ENCODE measurements at regions not wholly inside any gene's neighbourhood (a gene's known extent, or its start where the extent isn't known, plus 50 kb on each side); places are given as distances from the start of the nearest gene placed in this dataset.

GRCh38 chr4:20358110-20358509 is 106.4 kb downstream of the SLIT2 start:
- TF ChIP-seq CTCF (IDR thresholded peaks at IDR 0.05; ENCODE audit: low read depth, low read length, missing control alignments) = no peak
- no peak for DNase-seq (ENCODE audit: low read depth)
- in situ Hi-C loops (cut with HindIII; ENCODE audit: low sequenced_read_pairs) = no loop called here
- H3K4me3 ChIP-seq (ENCODE audit: low read depth, low read length) = no peak overlapping the region

GRCh38 chr4:20359692-20360091 is 108.0 kb downstream of the SLIT2 start:
- no peak for DNase-seq (ENCODE audit: low read depth)
- in situ Hi-C loops (cut with HindIII; ENCODE audit: low sequenced_read_pairs) = no loop called here
- no peak overlapping the region for H3K4me3 ChIP-seq (ENCODE audit: low read depth, low read length)
- TF ChIP-seq CTCF (IDR thresholded peaks at IDR 0.05; ENCODE audit: low read depth, low read length, missing control alignments) = no peak

DNA sequence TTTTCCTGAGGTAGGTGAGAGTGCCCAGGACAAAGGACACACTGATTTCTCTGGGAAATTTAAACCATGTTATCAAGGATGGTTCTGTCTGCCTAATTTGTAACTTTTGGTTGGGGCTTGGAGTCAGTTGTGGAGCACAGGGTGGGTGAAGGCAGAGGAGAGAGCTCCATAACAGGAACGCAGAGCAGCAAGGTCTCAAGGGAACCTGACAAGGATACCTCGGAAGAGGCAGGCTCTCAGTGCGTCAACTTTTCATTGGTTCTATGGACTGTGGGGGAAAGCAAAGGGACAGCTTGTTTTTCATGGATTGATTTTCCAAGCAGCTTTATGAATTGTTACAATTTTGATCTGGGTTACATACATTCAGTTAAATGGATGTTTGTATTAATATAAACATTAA is 110.4 kb downstream of the SLIT2 start:
- in situ Hi-C loops (cut with HindIII; ENCODE audit: low sequenced_read_pairs) = no loop called here
- DNase-seq (ENCODE audit: low read depth) = no peak
- no peak for TF ChIP-seq CTCF (IDR thresholded peaks at IDR 0.05; ENCODE audit: low read depth, low read length, missing control alignments)
- no peak overlapping the region for H3K4me3 ChIP-seq (ENCODE audit: low read depth, low read length)

DNA sequence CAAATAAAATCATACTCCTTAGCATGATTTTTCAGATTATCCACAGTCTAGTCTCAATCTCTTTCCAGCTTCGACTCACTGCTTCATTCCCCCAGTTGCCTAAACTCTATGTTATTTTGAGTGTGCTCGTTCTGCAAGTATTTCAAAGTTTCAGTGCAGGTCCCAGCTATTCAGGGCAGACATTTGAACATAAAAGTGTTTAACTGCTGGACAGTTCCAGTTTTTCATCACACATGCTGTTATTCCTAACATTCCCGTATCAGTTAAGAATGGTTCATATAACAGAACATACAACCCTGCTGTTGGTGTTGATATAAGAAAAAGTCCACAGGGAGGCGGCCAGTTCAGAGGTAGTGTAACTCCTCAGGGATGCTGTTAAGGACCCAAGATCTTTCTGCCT is 113.3 kb downstream of the SLIT2 start:
- no peak overlapping the region for H3K4me3 ChIP-seq (ENCODE audit: low read depth, low read length)
- TF ChIP-seq CTCF (IDR thresholded peaks at IDR 0.05; ENCODE audit: low read depth, low read length, missing control alignments) = no peak
- DNase-seq (ENCODE audit: low read depth) = no peak
- in situ Hi-C loops (cut with HindIII; ENCODE audit: low sequenced_read_pairs) = no loop called here

GRCh38 chr4:20367446-20367845 is 115.7 kb downstream of the SLIT2 start:
- in situ Hi-C loops (cut with HindIII; ENCODE audit: low sequenced_read_pairs) = no loop called here
- no peak overlapping the region for H3K4me3 ChIP-seq (ENCODE audit: low read depth, low read length)
- DNase-seq (ENCODE audit: low read depth) = no peak
- no peak for TF ChIP-seq CTCF (IDR thresholded peaks at IDR 0.05; ENCODE audit: low read depth, low read length, missing control alignments)

GRCh38 chr4:20368926-20369325 is 117.2 kb downstream of the SLIT2 start:
- no peak for DNase-seq (ENCODE audit: low read depth)
- in situ Hi-C loops (cut with HindIII; ENCODE audit: low sequenced_read_pairs) = no loop called here
- no peak overlapping the region for H3K4me3 ChIP-seq (ENCODE audit: low read depth, low read length)
- no peak for TF ChIP-seq CTCF (IDR thresholded peaks at IDR 0.05; ENCODE audit: low read depth, low read length, missing control alignments)

DNA sequence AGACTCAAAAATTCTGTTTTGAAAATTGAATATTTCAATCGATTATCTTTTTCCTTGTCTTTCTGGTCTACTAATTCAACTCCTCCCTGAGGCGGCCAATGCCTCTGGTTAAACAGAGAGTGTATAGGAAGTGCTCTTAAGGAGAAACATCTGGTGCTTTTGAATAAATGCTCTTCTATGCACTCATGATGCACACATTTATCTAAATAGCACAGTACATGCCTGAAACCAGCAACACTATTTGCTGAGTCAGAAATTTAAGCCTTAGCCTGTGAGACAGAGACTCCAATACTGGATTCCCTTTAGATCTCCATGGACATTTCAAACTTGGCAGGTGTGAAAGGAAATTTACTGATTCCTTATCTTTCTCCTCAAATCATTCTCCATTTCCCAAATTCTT is 118.6 kb downstream of the SLIT2 start:
- H3K4me3 ChIP-seq (ENCODE audit: low read depth, low read length) = no peak overlapping the region
- DNase-seq (ENCODE audit: low read depth) = no peak
- in situ Hi-C loops (cut with HindIII; ENCODE audit: low sequenced_read_pairs) = no loop called here
- no peak for TF ChIP-seq CTCF (IDR thresholded peaks at IDR 0.05; ENCODE audit: low read depth, low read length, missing control alignments)

Data from astrocyte of the cerebellum (primary cell).